Fibroblast of skin of right biceps (primary cell): ENCODE measurements at regions not wholly inside any gene's neighbourhood (a gene's known extent, or its start where the extent isn't known, plus 50 kb on each side); places are given as distances from the start of the nearest gene placed in this dataset.

Source experiments
- DNase-seq: peaks from one replicate; pipeline ENCODE4 v3.0.0-alpha.2; 2013

- no peak for DNase-seq
Measured at GRCh38 chr6:67639161-67639560, 995.9 kb upstream of the ADGRB3 start.

- DNase-seq: no peak
Measured at GRCh38 chr6:67634199-67634598, 1000.9 kb upstream of the ADGRB3 start.

GRCh38 chr6:67633058-67633457 is 1002.0 kb upstream of the ADGRB3 start:
- no peak for DNase-seq

GRCh38 chr6:67630146-67630545 is 1004.9 kb upstream of the ADGRB3 start:
- peak; percentile 96 for DNase-seq

GRCh38 chr6:67629258-67629657 is 1005.8 kb upstream of the ADGRB3 start:
- peak; percentile 73 for DNase-seq

GRCh38 chr6:67615796-67616195 is 1019.3 kb upstream of the ADGRB3 start:
- DNase-seq: peak; percentile 78

- no peak for DNase-seq
Measured at GRCh38 chr6:67608099-67608749, 1026.9 kb upstream of the ADGRB3 start.

- peak; percentile 6 for DNase-seq
Measured at GRCh38 chr6:67606906-67607828, 1027.9 kb upstream of the ADGRB3 start.

- DNase-seq: no peak
Measured at GRCh38 chr6:67594366-67594765, 1040.7 kb upstream of the ADGRB3 start.

GRCh38 chr6:67593247-67593646 is 1041.8 kb upstream of the ADGRB3 start:
- no peak for DNase-seq

- DNase-seq: no peak
Measured at GRCh38 chr6:67591910-67592309, 1043.2 kb upstream of the ADGRB3 start.

- no peak for DNase-seq
Measured at GRCh38 chr6:67567842-67568241, 1067.2 kb upstream of the ADGRB3 start.

GRCh38 chr6:67563671-67564070 is 1071.4 kb upstream of the ADGRB3 start:
- no peak for DNase-seq

GRCh38 chr6:67560068-67560467 is 1075.0 kb upstream of the ADGRB3 start:
- no peak for DNase-seq

- DNase-seq: no peak
Measured at GRCh38 chr6:67558985-67559384, 1076.1 kb upstream of the ADGRB3 start.

GRCh38 chr6:67544851-67545452 is 1090.1 kb upstream of the ADGRB3 start:
- DNase-seq: no peak

- no peak for DNase-seq
Measured at GRCh38 chr6:67541586-67541985, 1093.5 kb upstream of the ADGRB3 start.

- no peak for DNase-seq
Measured at GRCh38 chr6:67538032-67538431, 1097.0 kb upstream of the ADGRB3 start.

- DNase-seq: peak; percentile 31
Measured at GRCh38 chr6:67535946-67536345, 1099.1 kb upstream of the ADGRB3 start.

GRCh38 chr6:67506352-67506751 is 1128.7 kb upstream of the ADGRB3 start:
- no peak for DNase-seq

- DNase-seq: no peak
Measured at GRCh38 chr6:67501755-67502154, 1133.3 kb upstream of the ADGRB3 start.

- no peak for DNase-seq
Measured at GRCh38 chr6:67497749-67498148, 1137.3 kb upstream of the ADGRB3 start.

GRCh38 chr6:67496191-67496590 is 1138.9 kb upstream of the ADGRB3 start:
- DNase-seq: no peak

GRCh38 chr6:67493682-67494081 is 1141.4 kb upstream of the ADGRB3 start:
- DNase-seq: no peak
